ENCODE measurements at regions not wholly inside any gene's neighbourhood (a gene's known extent, or its start where the extent isn't known, plus 50 kb on each side); places are given as distances from the start of the nearest gene placed in this dataset.
"Not testable (repeated sequence)": the region's sequence is repeated elsewhere in the genome, so short reads cannot be mapped to it uniquely, and the experiment has no call there.

GRCh38 chr22:48739348-48740085 is 1088.2 kb downstream of the BRD1 start:
- DNase-seq (ENCODE audit: low read depth), result peak; percentile 17

- peak; percentile 0 for DNase-seq (ENCODE audit: low read depth)
These were observed 1089.3 kb downstream of the BRD1 start for GRCh38 chr22:48738204-48738980.

- DNase-seq (ENCODE audit: low read depth), result no peak
These were observed 1090.0 kb downstream of the BRD1 start for GRCh38 chr22:48737461-48738203.

- no peak for DNase-seq (ENCODE audit: low read depth)
These were observed 1090.8 kb downstream of the BRD1 start for GRCh38 chr22:48736593-48737460.

- DNase-seq (ENCODE audit: low read depth), result no peak
These were observed 1092.7 kb downstream of the BRD1 start for GRCh38 chr22:48734961-48735360.

- DNase-seq (ENCODE audit: low read depth), result no peak
These were observed 1093.3 kb downstream of the BRD1 start for GRCh38 chr22:48734359-48734758.

- no peak for DNase-seq (ENCODE audit: low read depth)
These were observed 1098.0 kb downstream of the BRD1 start for GRCh38 chr22:48729499-48730171.

- DNase-seq (ENCODE audit: low read depth), result no peak
These were observed 1100.1 kb downstream of the BRD1 start for GRCh38 chr22:48727454-48728058.

- DNase-seq (ENCODE audit: low read depth), result no peak
These were observed 1102.8 kb downstream of the BRD1 start for GRCh38 chr22:48724899-48725298.

GRCh38 chr22:48722661-48723060 is 1105.0 kb downstream of the BRD1 start:
- DNase-seq (ENCODE audit: low read depth), result no peak

- DNase-seq (ENCODE audit: low read depth), result no peak
These were observed 1106.3 kb downstream of the BRD1 start for GRCh38 chr22:48721395-48721669.

- no peak for DNase-seq (ENCODE audit: low read depth)
These were observed 1106.8 kb downstream of the BRD1 start for GRCh38 chr22:48720662-48721394.

GRCh38 chr22:48719978-48720661 is 1107.6 kb downstream of the BRD1 start:
- DNase-seq (ENCODE audit: low read depth), result peak; percentile 30

- peak; percentile 50 for DNase-seq (ENCODE audit: low read depth)
These were observed 1108.7 kb downstream of the BRD1 start for GRCh38 chr22:48718818-48719500.

- peak; percentile 60 for DNase-seq (ENCODE audit: low read depth)
These were observed 1109.5 kb downstream of the BRD1 start for GRCh38 chr22:48717883-48718817.

GRCh38 chr22:48717076-48717810 is 1110.4 kb downstream of the BRD1 start:
- no peak for DNase-seq (ENCODE audit: low read depth)

GRCh38 chr22:48716154-48716553 is 1111.5 kb downstream of the BRD1 start:
- DNase-seq (ENCODE audit: low read depth), result not testable (repeated sequence)
